GM23248 (cell line): ENCODE measurements at regions not wholly inside any gene's neighbourhood (a gene's known extent, or its start where the extent isn't known, plus 50 kb on each side); places are given as distances from the start of the nearest gene placed in this dataset.

Source experiments
- EZH2 ChIP-seq: fragments of 200-600 bp; sonication (generic); IDR thresholded peaks from 2 replicates; pipeline ENCODE4 v1.6.1; 2018; ENCODE audit warnings: antibody characterized with exemption, mild to moderate bottlenecking; ENCODE audit not compliant: insufficient read depth, poor library complexity, severe bottlenecking
- EZH2phosphoT487 ChIP-seq: fragments of 200-600 bp; sonication (generic); IDR thresholded peaks from 2 replicates; pipeline ENCODE4 v1.6.1; 2018; ENCODE audit warnings: antibody characterized with exemption, moderate library complexity, mild to moderate bottlenecking, low read depth; ENCODE audit not compliant: insufficient read depth

- TF ChIP-seq EZH2, result no peak
- no peak for TF ChIP-seq EZH2phosphoT487
Measured at GRCh38 chrX:76802708-76803107, 375.2 kb downstream of the MAGEE1 start.
